ENCODE measurements at regions not wholly inside any gene's neighbourhood (a gene's known extent, or its start where the extent isn't known, plus 50 kb on each side); places are given as distances from the start of the nearest gene placed in this dataset.

- DNase-seq = no peak
- H3K4me3 ChIP-seq = no peak overlapping the region
- no peaks in the 10 kb centered on the region for H3K4me1 ChIP-seq
- H3K9me3 ChIP-seq = no peaks in the 10 kb centered on the region
- no peaks in the 10 kb centered on the region for H3K27me3 ChIP-seq (ENCODE audit: insufficient read depth in 3 of 3, low read length in 2 of 3)
- H3K36me3 ChIP-seq (ENCODE audit: insufficient read depth in 1 of 2, low read depth in 1 of 2) = no peaks in the 10 kb centered on the region
- no peak for ATAC-seq
- no peak overlapping the region for H3K27ac ChIP-seq
- intact Hi-C loops (cut with DNase I) = no loop called here
- no peak for TF ChIP-seq CTCF (IDR thresholded peaks at IDR 0.05)
Observed at GRCh38 chr4:157591245-157591644, 370.7 kb downstream of the GRIA2 start.

GRCh38 chr4:157590679-157591078 lies 370.2 kb downstream of the GRIA2 start:
- no peak for TF ChIP-seq CTCF (IDR thresholded peaks at IDR 0.05)
- no peak for ATAC-seq
- WGBS, 3 donors = 29 to 45% (median 38%) methylated on average over 2 of the region's 2 CpGs

GRCh38 chr4:157587681-157588423 lies 367.3 kb downstream of the GRIA2 start:
- Histone ChIP-seq H3K4me3 (no peak overlapping the region), H3K27ac (no peak overlapping the region), H3K9me3 (no peaks in the 10 kb centered on the region), H3K27me3 (ENCODE audit: insufficient read depth in 3 of 3, low read length in 2 of 3) (no peaks in the 10 kb centered on the region), H3K4me1 (no peaks in the 10 kb centered on the region), H3K36me3 (ENCODE audit: insufficient read depth in 1 of 2, low read depth in 1 of 2) (no peaks in the 10 kb centered on the region)
- DNase-seq (no peak), ATAC-seq (no peak)
- intact Hi-C loops (cut with DNase I) = no loop called here
- no peak for TF ChIP-seq CTCF (IDR thresholded peaks at IDR 0.05)
- WGBS, 3 donors = 82 to 88% (median 84%) methylated on average over 5 of the region's 5 CpGs

More at GRCh38 chr4:157590679-157591078, 370.2 kb downstream of the GRIA2 start:
- no peaks in the 10 kb centered on the region for H3K36me3 ChIP-seq (ENCODE audit: insufficient read depth in 1 of 2, low read depth in 1 of 2)
- no peaks in the 10 kb centered on the region for H3K27me3 ChIP-seq (ENCODE audit: insufficient read depth in 3 of 3, low read length in 2 of 3)
- no peak overlapping the region for H3K4me3 ChIP-seq
- no peaks in the 10 kb centered on the region for H3K4me1 ChIP-seq
- DNase-seq = no peak
- H3K9me3 ChIP-seq = no peaks in the 10 kb centered on the region
- intact Hi-C loops (cut with DNase I) = no loop called here
- H3K27ac ChIP-seq = no peak overlapping the region

- no peaks in the 10 kb centered on the region for H3K36me3 ChIP-seq (ENCODE audit: insufficient read depth in 1 of 2, low read depth in 1 of 2)
- no peak for TF ChIP-seq CTCF (IDR thresholded peaks at IDR 0.05)
- intact Hi-C loops (cut with DNase I) = no loop called here
- H3K4me1 ChIP-seq = no peaks in the 10 kb centered on the region
- H3K27ac ChIP-seq = no peak overlapping the region
- WGBS, 3 donors = 76 to 87% (median 82%) methylated on average over 2 of the region's 2 CpGs
- H3K27me3 ChIP-seq (ENCODE audit: insufficient read depth in 3 of 3, low read length in 2 of 3) = peaks cover 0 to 2% (median 0%) of the 10 kb centered on the region in 3 donors
- no peak for DNase-seq
- no peaks in the 10 kb centered on the region for H3K9me3 ChIP-seq
- ATAC-seq = no peak
- no peak overlapping the region for H3K4me3 ChIP-seq
Observed at GRCh38 chr4:157582141-157582540, 361.6 kb downstream of the GRIA2 start.

All from psoas muscle (tissue), 7 donors.